ENCODE measurements at regions not wholly inside any gene's neighbourhood (a gene's known extent, or its start where the extent isn't known, plus 50 kb on each side); places are given as distances from the start of the nearest gene placed in this dataset.

- CTCF ChIA-PET = interaction anchor here (0.6 to 0.7 kb wide), 2 partner anchors 402 to 1365 kb away, joined by 3 read pairs; no protein-coding TSS in a partner anchor
- Histone ChIP-seq H3K9me2 (ENCODE audit: insufficient read depth) (no peaks in the 10 kb centered on the region), H4K20me1 (ENCODE audit: insufficient read depth) (no peaks in the 10 kb centered on the region), H2AFZ (peak overlapping the region; percentile 94), H3K4me3 (peak overlapping the region; percentile 74), H3K27ac (no peak overlapping the region), H3K27me3 (ENCODE audit: insufficient read depth, low read depth) (no peaks in the 10 kb centered on the region), H3K4me2 (peak overlapping the region; percentile 83), H3K4me1 (replicated peaks; ENCODE audit: insufficient read depth) (peaks cover 13% of the 10 kb centered on the region), H3K79me2 (ENCODE audit: low read depth) (no peaks in the 10 kb centered on the region), H3K9me3 (ENCODE audit: insufficient read depth, low read depth) (no peaks in the 10 kb centered on the region), H3K36me3 (ENCODE audit: low read depth) (no peaks in the 10 kb centered on the region), H3F3A (ENCODE audit: insufficient read depth, low read depth) (no peaks in the 10 kb centered on the region)
- TSS peak; percentile 94 for BruUV-seq (replicated peaks)
- POLR2A ChIA-PET (ENCODE audit: unreplicated experiment) = no interaction called here
- intact Hi-C loops (cut with micrococcal nuclease; ENCODE audit: unreplicated experiment) = loop anchor here (1.0 to 5.0 kb wide), 3 partner anchors 245 to 821 kb away; no protein-coding TSS in a partner anchor
- DNase-seq = peak; percentile 97
- TF ChIP-seq CTCF (conservative IDR thresholded peaks at IDR 0.05) (peak; percentile 99), EZH2 (IDR thresholded peaks at IDR 0.05; ENCODE audit: low read depth) (no peak)
Observed at GRCh38 chr2:41840702-41841551, 206.9 kb upstream of the PKDCC start.

- H2AFZ ChIP-seq = no peak overlapping the region
- CTCF ChIA-PET = no interaction called here
- H4K20me1 ChIP-seq (ENCODE audit: insufficient read depth) = no peaks in the 10 kb centered on the region
- DNase-seq = no peak
- H3K36me3 ChIP-seq (ENCODE audit: low read depth) = no peaks in the 10 kb centered on the region
- H3K9me2 ChIP-seq (ENCODE audit: insufficient read depth) = no peaks in the 10 kb centered on the region
- no peaks in the 10 kb centered on the region for H3K9me3 ChIP-seq (ENCODE audit: insufficient read depth, low read depth)
- H3K4me3 ChIP-seq = no peak overlapping the region
- TF ChIP-seq CTCF (conservative IDR thresholded peaks at IDR 0.05) (no peak), EZH2 (IDR thresholded peaks at IDR 0.05; ENCODE audit: low read depth) (no peak)
- no peaks in the 10 kb centered on the region for H3K27me3 ChIP-seq (ENCODE audit: insufficient read depth, low read depth)
- H3K4me1 ChIP-seq (replicated peaks; ENCODE audit: insufficient read depth) = peaks cover 18% of the 10 kb centered on the region
- H3K79me2 ChIP-seq (ENCODE audit: low read depth) = no peaks in the 10 kb centered on the region
- no peak overlapping the region for H3K4me2 ChIP-seq
- POLR2A ChIA-PET (ENCODE audit: unreplicated experiment) = no interaction called here
- H3K27ac ChIP-seq = no peak overlapping the region
- no TSS peak for BruUV-seq (replicated peaks)
- peaks cover 16% of the 10 kb centered on the region for H3F3A ChIP-seq (ENCODE audit: insufficient read depth, low read depth)
- intact Hi-C loops (cut with micrococcal nuclease; ENCODE audit: unreplicated experiment) = no loop called here
Observed at GRCh38 chr2:41846962-41847361, 200.9 kb upstream of the PKDCC start.

- no peaks in the 10 kb centered on the region for H3K79me2 ChIP-seq (ENCODE audit: low read depth)
- no peak overlapping the region for H2AFZ ChIP-seq
- BruUV-seq (replicated peaks) = no TSS peak
- CTCF ChIA-PET = no interaction called here
- H3K9me3 ChIP-seq (ENCODE audit: insufficient read depth, low read depth) = no peaks in the 10 kb centered on the region
- H3K4me3 ChIP-seq = no peak overlapping the region
- TF ChIP-seq EZH2 (IDR thresholded peaks at IDR 0.05; ENCODE audit: low read depth) = no peak
- peak overlapping the region; percentile 17; the same call in 1 of the 2 replicates for H3K27ac ChIP-seq
- DNase-seq = peak in 1 of 2 experiments; percentile 92
- H3K4me1 ChIP-seq (replicated peaks; ENCODE audit: insufficient read depth) = peaks cover 16% of the 10 kb centered on the region
- intact Hi-C loops (cut with micrococcal nuclease; ENCODE audit: unreplicated experiment) = no loop called here
- POLR2A ChIA-PET (ENCODE audit: unreplicated experiment) = interaction anchor here (0.7 kb wide), 1 partner anchor 119 kb away, joined by 5 read pairs; no protein-coding TSS in a partner anchor
- H3F3A ChIP-seq (ENCODE audit: insufficient read depth, low read depth) = peaks cover 16% of the 10 kb centered on the region
- peak overlapping the region; percentile 53 for H3K4me2 ChIP-seq
- H3K9me2 ChIP-seq (ENCODE audit: insufficient read depth) = no peaks in the 10 kb centered on the region
- H4K20me1 ChIP-seq (ENCODE audit: insufficient read depth) = no peaks in the 10 kb centered on the region
- H3K27me3 ChIP-seq (ENCODE audit: insufficient read depth, low read depth) = no peaks in the 10 kb centered on the region
- H3K36me3 ChIP-seq (ENCODE audit: low read depth) = no peaks in the 10 kb centered on the region
Observed at GRCh38 chr2:41847744-41848441, 199.9 kb upstream of the PKDCC start.

Measured in PC-9 (cell line).